GM12864 (cell line): ENCODE measurements at regions not wholly inside any gene's neighbourhood (a gene's known extent, or its start where the extent isn't known, plus 50 kb on each side); places are given as distances from the start of the nearest gene placed in this dataset.

Experiments used
- DNase-seq: peaks from one replicate; pipeline ENCODE4 v3.0.0-alpha.2; 2011; ENCODE audit warnings: low read depth
- H3K4me3 ChIP-seq: 2 replicates; pipeline ENCODE4 v1.5.1; 2011; ENCODE audit warnings: mild to moderate bottlenecking, low read depth, low read length, control low read depth
- TF ChIP-seq, protein P1 (sequence below): IDR thresholded peaks from 2 replicates; pipeline ENCODE4 v1.5.1; 2011; ENCODE audit warnings: low read depth, mild to moderate bottlenecking, moderate library complexity, low read length, control low read depth, inconsistent platforms; ENCODE audit errors: missing control alignments

DNA sequence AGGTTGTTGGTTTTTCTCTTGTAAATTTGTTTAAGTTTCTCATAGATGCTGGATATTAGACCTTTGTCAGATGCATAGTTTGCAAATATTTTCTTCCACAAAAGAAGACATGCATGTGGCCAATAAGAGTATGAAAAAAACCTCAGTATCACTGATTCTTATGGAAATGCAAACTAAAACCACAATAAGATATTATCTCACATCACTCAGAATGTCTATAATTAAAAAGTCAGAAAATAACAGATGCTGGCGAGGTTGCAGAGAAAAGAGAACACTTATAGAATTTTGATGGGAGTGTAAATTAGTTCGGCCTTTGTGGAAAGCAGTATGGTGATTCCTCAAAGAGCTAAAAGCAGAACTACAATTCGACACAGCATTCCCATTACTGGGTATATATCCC lies 1355.6 kb downstream of the FAM133A start:
- no peak for DNase-seq
- H3K4me3 ChIP-seq, result no peak overlapping the region
- TF ChIP-seq, protein P1, sequence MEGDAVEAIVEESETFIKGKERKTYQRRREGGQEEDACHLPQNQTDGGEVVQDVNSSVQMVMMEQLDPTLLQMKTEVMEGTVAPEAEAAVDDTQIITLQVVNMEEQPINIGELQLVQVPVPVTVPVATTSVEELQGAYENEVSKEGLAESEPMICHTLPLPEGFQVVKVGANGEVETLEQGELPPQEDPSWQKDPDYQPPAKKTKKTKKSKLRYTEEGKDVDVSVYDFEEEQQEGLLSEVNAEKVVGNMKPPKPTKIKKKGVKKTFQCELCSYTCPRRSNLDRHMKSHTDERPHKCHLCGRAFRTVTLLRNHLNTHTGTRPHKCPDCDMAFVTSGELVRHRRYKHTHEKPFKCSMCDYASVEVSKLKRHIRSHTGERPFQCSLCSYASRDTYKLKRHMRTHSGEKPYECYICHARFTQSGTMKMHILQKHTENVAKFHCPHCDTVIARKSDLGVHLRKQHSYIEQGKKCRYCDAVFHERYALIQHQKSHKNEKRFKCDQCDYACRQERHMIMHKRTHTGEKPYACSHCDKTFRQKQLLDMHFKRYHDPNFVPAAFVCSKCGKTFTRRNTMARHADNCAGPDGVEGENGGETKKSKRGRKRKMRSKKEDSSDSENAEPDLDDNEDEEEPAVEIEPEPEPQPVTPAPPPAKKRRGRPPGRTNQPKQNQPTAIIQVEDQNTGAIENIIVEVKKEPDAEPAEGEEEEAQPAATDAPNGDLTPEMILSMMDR, result no peak

DNA sequence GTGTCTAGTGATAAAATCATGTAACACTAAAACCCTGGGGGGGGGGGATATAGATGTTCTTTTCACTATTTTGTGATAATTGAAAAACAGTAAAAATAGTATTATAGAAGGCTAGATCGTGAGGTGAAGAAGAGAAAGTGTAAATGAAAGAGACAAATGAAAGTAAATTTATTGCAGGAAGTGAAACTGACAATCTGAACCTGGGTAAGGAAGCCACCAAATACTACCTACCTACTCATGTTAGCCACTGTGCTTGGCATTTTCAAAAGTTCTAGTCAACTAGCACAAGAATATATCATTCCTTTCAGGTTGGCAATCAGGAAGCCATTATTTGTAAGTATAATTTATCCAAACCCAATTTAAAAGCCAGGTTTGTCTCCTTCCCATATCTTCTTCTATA lies 1366.1 kb downstream of the FAM133A start:
- TF ChIP-seq, protein P1, result no peak
- no peak overlapping the region for H3K4me3 ChIP-seq
- no peak for DNase-seq

DNA sequence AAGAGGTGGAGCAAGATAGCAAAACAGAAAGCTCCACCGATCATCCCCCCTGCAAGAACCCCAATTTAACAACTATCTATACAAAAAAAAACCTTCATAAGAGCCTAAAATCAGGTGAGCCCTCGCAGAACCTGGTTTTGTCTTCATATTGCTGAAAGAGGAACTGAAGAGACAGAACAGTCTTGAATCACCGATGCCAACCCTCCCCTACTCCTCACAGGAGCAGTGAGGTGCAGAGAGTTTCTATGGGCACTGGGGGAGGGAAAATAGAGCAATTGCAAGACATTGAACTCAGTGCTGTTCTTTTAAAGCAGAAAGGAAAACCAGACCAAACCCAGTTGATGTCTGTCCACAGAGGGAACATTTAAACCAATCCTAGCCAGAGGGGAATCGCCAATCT lies 1370.3 kb downstream of the FAM133A start:
- no peak for DNase-seq
- no peak overlapping the region for H3K4me3 ChIP-seq
- TF ChIP-seq, protein P1, result no peak

DNA sequence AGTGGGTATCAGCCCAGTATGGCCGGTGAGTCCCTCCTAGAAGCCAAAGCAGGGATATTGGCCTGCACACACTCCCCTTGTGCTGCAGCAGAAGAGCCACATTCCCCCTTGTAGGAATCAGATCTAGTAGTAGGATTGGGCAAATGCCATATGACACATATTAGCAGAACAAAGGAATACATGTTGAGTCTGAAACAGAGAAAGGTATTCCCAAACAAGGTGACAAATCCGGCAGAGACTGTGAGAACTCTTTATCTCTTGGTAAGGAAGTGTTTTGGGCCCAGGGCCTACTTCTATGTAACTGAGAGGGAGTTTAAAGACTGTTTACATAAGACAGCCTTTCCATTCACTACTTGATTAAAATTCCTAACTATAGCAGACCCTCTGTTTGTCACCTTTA lies 1382.0 kb downstream of the FAM133A start:
- H3K4me3 ChIP-seq, result no peak overlapping the region
- TF ChIP-seq, protein P1, result no peak
- no peak for DNase-seq

DNA sequence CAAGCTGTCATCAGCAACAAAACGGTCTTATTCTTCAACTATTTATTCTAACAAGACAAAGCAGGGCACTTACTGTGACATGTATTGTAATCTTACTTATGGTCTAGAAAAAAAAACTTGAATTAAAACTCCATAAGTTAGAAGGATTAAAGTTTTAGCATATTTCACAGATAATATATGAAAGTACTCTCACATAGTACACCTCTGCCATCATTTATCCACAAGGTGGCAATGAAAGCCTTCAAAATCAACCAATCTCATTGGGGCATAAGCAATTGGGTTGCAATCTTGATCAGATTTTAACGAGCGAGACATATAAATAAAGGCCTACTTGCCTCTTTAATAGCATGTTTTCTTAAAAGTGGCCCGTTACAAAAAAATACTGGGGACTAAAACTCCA lies 1382.9 kb downstream of the FAM133A start:
- no peak overlapping the region for H3K4me3 ChIP-seq
- DNase-seq, result no peak
- TF ChIP-seq, protein P1, result no peak

DNA sequence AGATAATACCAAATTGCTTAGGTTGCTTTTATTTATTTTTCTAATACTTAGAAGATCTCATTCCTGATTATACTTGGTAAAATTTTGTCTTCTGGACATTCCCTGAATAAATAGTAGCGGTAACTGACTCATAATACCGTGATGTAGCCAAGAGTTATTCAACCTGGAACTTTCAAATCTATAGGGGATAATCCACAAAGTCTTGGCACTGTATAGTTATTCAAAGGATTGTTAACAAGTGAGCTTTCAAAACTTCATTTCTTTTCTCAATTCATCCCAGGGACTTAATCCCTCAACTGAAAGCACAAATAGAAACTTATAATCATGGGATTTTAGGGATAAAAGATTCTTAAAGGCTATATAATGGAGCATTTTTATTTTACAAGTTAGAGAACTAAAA lies 1383.3 kb downstream of the FAM133A start:
- no peak overlapping the region for H3K4me3 ChIP-seq
- DNase-seq, result no peak
- TF ChIP-seq, protein P1, result no peak

DNA sequence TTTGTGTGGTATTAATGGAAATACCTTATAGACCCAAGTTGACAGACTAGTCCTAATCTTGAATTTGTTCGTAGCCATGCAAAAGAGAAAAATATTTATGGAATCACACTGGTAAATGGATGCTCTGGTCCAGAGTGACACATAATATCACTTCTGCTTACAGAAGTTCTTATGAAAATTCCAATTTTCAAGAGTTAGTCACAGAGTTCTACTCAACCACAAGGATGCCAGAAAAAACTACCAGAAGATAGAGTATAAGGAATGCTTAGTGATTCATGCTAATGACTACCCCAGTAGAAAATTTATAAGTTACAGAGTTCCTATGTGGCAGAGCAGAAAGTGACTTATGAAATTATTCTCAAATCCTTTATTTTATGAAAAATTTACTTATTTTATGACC lies 1384.8 kb downstream of the FAM133A start:
- H3K4me3 ChIP-seq, result no peak overlapping the region
- no peak for DNase-seq
- TF ChIP-seq, protein P1, result no peak
